K562 (cell line): ENCODE measurements at regions not wholly inside any gene's neighbourhood (a gene's known extent, or its start where the extent isn't known, plus 50 kb on each side); places are given as distances from the start of the nearest gene placed in this dataset.

ENCODE experiments used
- ARID2 ChIP-seq: fragments of 450-650 bp; IDR thresholded peaks from 2 replicates; pipeline ENCODE4 v1.6.1; 2017; ENCODE audit warnings: antibody characterized with exemption, mild to moderate bottlenecking
- TF ChIP-seq, protein P1 (sequence below): fragments of 200-600 bp; sonication (generic); IDR thresholded peaks from one replicate; pipeline ENCODE4 v1.6.1; 2012; ENCODE audit warnings: mild to moderate bottlenecking, low read depth, low read length, inconsistent platforms

DNA sequence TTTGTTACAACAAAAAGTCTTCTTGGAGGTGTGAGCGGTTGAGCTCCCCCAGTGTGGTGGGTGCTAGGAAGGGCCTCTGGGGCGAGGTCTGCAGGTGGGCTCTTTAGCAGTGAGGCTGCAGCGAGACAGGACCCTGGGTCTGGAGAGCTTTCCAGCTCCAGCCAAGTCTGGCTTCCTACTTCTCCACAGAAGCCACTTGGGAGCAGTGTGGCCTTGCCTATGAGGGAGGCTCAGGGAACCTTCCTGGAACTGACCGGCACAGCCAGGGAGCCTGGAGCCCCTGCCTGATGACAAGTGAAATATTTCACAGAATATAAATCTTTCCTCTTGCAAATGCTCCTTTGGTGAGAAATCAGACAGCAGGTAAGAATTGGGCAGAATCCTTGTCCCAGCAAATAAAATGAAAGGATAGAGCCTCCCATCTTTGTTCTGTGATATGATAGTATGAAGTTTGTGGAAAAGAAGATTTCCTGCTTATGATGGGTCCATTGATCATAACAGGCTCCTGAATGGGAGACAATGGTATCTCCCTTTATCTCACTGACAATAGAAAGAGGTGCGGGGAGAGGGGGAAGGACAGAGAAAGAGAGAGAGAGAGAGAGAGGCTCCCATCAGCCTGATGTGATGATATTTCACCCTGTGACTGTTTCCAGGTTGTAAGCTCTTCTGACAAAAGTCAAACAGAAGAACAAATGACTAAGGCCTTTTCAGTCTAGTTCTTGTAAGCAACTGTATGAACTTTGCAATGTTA, 289.8 kb upstream of the SPRED2 start (continued):
- TF ChIP-seq, protein P1, sequence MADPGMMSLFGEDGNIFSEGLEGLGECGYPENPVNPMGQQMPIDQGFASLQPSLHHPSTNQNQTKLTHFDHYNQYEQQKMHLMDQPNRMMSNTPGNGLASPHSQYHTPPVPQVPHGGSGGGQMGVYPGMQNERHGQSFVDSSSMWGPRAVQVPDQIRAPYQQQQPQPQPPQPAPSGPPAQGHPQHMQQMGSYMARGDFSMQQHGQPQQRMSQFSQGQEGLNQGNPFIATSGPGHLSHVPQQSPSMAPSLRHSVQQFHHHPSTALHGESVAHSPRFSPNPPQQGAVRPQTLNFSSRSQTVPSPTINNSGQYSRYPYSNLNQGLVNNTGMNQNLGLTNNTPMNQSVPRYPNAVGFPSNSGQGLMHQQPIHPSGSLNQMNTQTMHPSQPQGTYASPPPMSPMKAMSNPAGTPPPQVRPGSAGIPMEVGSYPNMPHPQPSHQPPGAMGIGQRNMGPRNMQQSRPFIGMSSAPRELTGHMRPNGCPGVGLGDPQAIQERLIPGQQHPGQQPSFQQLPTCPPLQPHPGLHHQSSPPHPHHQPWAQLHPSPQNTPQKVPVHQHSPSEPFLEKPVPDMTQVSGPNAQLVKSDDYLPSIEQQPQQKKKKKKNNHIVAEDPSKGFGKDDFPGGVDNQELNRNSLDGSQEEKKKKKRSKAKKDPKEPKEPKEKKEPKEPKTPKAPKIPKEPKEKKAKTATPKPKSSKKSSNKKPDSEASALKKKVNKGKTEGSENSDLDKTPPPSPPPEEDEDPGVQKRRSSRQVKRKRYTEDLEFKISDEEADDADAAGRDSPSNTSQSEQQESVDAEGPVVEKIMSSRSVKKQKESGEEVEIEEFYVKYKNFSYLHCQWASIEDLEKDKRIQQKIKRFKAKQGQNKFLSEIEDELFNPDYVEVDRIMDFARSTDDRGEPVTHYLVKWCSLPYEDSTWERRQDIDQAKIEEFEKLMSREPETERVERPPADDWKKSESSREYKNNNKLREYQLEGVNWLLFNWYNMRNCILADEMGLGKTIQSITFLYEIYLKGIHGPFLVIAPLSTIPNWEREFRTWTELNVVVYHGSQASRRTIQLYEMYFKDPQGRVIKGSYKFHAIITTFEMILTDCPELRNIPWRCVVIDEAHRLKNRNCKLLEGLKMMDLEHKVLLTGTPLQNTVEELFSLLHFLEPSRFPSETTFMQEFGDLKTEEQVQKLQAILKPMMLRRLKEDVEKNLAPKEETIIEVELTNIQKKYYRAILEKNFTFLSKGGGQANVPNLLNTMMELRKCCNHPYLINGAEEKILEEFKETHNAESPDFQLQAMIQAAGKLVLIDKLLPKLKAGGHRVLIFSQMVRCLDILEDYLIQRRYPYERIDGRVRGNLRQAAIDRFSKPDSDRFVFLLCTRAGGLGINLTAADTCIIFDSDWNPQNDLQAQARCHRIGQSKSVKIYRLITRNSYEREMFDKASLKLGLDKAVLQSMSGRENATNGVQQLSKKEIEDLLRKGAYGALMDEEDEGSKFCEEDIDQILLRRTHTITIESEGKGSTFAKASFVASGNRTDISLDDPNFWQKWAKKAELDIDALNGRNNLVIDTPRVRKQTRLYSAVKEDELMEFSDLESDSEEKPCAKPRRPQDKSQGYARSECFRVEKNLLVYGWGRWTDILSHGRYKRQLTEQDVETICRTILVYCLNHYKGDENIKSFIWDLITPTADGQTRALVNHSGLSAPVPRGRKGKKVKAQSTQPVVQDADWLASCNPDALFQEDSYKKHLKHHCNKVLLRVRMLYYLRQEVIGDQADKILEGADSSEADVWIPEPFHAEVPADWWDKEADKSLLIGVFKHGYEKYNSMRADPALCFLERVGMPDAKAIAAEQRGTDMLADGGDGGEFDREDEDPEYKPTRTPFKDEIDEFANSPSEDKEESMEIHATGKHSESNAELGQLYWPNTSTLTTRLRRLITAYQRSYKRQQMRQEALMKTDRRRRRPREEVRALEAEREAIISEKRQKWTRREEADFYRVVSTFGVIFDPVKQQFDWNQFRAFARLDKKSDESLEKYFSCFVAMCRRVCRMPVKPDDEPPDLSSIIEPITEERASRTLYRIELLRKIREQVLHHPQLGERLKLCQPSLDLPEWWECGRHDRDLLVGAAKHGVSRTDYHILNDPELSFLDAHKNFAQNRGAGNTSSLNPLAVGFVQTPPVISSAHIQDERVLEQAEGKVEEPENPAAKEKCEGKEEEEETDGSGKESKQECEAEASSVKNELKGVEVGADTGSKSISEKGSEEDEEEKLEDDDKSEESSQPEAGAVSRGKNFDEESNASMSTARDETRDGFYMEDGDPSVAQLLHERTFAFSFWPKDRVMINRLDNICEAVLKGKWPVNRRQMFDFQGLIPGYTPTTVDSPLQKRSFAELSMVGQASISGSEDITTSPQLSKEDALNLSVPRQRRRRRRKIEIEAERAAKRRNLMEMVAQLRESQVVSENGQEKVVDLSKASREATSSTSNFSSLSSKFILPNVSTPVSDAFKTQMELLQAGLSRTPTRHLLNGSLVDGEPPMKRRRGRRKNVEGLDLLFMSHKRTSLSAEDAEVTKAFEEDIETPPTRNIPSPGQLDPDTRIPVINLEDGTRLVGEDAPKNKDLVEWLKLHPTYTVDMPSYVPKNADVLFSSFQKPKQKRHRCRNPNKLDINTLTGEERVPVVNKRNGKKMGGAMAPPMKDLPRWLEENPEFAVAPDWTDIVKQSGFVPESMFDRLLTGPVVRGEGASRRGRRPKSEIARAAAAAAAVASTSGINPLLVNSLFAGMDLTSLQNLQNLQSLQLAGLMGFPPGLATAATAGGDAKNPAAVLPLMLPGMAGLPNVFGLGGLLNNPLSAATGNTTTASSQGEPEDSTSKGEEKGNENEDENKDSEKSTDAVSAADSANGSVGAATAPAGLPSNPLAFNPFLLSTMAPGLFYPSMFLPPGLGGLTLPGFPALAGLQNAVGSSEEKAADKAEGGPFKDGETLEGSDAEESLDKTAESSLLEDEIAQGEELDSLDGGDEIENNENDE = no peak
- no peak for TF ChIP-seq ARID2
- TF ChIP-seq, all 486 proteins: peak for 8
